ENCODE measurements at regions not wholly inside any gene's neighbourhood (a gene's known extent, or its start where the extent isn't known, plus 50 kb on each side); places are given as distances from the start of the nearest gene placed in this dataset.

DNA sequence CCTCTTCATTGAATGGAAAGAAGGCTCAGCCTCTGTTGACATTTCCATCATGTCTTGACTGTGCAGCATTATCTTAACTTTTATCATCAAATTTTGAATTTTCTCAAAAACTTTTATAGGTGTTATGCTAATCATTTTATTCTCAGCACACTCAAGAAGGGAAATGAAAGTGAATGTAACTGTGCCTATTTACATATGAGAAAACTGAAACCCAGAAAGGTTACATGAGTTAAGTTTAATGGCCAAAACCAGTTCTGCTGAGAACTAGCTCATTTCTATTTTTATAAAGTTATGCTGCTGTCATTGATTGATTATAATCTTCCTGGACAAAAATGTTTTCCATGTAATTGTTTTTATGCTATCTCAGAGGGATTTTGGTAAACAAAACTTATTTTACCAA lies 618.8 kb upstream of the NRXN1 start:
- no peak for ATAC-seq (ENCODE audit: low FRiP score)
- DNase-seq (ENCODE audit: low spot score) = no peak
- TF ChIP-seq, protein P1, sequence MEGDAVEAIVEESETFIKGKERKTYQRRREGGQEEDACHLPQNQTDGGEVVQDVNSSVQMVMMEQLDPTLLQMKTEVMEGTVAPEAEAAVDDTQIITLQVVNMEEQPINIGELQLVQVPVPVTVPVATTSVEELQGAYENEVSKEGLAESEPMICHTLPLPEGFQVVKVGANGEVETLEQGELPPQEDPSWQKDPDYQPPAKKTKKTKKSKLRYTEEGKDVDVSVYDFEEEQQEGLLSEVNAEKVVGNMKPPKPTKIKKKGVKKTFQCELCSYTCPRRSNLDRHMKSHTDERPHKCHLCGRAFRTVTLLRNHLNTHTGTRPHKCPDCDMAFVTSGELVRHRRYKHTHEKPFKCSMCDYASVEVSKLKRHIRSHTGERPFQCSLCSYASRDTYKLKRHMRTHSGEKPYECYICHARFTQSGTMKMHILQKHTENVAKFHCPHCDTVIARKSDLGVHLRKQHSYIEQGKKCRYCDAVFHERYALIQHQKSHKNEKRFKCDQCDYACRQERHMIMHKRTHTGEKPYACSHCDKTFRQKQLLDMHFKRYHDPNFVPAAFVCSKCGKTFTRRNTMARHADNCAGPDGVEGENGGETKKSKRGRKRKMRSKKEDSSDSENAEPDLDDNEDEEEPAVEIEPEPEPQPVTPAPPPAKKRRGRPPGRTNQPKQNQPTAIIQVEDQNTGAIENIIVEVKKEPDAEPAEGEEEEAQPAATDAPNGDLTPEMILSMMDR (IDR thresholded peaks at IDR 0.05) = no peak

DNA sequence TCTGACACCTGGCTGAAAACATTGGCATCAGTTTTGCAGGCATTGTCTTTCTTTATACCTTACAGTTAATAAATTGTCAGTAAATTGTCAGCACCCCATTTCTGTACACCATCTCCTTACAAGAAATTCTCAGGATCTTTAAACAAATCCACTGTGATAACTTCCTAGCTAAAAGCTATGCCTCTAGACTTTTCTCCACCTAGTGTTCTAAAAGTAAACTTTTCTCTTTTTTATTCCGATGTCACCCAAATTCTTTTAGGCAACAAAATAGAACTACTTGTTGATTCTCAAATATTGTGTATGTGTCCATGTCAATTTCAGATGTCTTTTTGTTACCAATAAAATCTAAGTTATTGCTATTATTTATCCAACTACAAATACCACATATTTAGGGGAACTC lies 617.4 kb upstream of the NRXN1 start:
- TF ChIP-seq, protein P1 (IDR thresholded peaks at IDR 0.05) = no peak
- ATAC-seq (ENCODE audit: low FRiP score) = no peak
- DNase-seq (ENCODE audit: low spot score) = no peak

DNA sequence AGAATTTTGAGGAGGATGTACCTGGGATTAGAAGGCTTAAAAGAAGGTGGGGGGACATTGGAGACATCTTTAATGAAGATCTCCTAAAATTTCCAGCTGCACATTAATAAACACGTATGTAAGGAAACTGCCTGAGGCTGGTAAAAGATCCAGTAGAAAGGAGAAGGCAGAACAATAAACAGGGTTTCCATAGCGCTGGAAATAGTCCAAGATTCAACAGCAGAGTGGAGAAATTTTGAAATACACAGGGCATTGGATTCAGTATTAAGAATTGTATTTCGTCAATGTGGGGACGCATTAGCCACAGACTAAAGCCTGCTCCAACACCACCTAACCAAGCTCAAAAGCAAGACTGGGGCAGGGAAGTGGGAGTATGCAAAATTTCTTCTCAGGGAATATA lies 606.9 kb upstream of the NRXN1 start:
- TF ChIP-seq, protein P1 (IDR thresholded peaks at IDR 0.05) = no peak
- ATAC-seq (ENCODE audit: low FRiP score) (no peak), DNase-seq (ENCODE audit: low spot score) (no peak)

DNA sequence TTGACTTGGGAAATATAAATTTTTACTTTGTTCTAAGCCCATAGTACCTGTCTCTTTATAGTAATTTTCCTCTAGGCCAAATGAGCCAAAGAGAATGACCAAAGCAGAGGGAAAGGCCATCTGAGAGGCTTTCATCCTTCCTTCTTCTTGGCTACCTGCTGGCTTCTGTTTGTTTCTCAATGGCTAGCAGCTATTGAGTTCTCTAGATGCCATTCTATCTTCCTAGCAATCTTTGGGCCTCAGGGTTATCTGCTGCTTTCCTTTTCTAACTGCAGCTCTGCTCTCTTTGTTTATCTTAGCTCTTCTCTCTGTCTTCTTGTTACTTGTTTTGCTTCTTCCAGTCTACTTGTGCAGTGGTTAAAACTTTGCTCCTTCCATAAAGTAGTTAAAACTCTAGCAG lies 601.1 kb upstream of the NRXN1 start:
- DNase-seq (ENCODE audit: low spot score) = no peak
- ATAC-seq (ENCODE audit: low FRiP score) = no peak
- TF ChIP-seq, protein P1 (IDR thresholded peaks at IDR 0.05) = no peak

DNA sequence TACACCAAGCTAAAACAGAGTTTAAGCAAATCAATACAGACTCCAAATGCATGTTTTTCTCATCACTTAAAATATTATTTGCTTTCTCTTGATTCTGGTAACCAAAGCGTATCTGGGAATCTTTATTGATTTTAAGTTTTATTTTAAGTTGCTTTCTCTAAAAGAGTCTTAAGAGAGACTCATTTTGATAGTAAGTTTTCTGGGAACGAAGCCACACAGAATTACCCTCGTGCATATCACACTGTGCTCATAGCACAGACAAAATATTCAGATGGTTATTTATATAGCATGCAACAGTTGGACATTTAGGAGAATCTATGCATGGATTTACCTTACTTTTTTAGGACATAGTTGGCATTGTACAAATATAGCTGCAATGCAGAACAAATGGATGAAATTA lies 597.5 kb upstream of the NRXN1 start:
- TF ChIP-seq, protein P1 (IDR thresholded peaks at IDR 0.05) = no peak

DNA sequence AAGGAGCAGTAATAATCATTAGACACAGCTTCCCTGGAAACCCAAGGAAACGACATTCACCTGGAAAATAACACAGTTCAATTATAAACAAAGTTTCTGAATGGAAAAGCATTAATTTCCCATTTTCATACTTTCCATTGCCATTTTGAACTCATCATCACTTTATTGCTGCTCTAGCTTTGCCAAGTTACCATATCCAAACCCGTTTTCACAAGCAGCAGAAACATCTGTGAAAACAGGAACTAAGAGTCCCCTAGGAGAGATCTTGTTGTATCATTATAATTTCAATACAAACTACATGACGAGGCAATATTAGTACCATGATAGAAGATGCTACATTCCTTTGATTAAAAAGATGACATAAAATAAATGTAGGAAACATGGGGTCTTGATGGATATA lies 597.0 kb upstream of the NRXN1 start:
- ATAC-seq (ENCODE audit: low FRiP score) = no peak

More for the DNA sequence above, 597.5 kb upstream of the NRXN1 start:
- DNase-seq (ENCODE audit: low spot score) (no peak), ATAC-seq (ENCODE audit: low FRiP score) (no peak)

DNA sequence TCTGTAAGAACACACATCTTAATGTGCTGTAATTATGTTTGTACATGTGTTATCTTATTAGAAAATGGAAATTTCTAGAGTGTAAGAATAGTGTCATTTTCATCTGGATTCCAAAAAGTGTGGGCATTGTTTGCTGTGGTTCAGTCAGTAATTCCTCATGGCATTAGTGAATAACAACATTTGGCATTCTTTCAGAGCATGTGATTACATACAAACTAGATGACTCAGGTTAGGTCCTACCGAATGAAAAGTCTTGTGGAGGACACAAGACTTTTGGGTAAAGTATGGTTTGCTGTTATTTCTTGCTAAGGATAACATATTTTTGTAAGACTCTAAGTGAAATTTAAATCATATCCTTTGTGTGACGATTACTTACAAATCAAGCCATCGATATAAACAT lies 593.1 kb upstream of the NRXN1 start:
- TF ChIP-seq, protein P1 (IDR thresholded peaks at IDR 0.05) = no peak
- no peak for DNase-seq (ENCODE audit: low spot score)
- ATAC-seq (ENCODE audit: low FRiP score) = no peak

More for the DNA sequence above, 597.0 kb upstream of the NRXN1 start:
- TF ChIP-seq, protein P1 (IDR thresholded peaks at IDR 0.05) = no peak
- DNase-seq (ENCODE audit: low spot score) = no peak

All from omental fat pad (tissue), 3 donors.